Neuron (in vitro differentiated cells): ENCODE measurements at regions not wholly inside any gene's neighbourhood (a gene's known extent, or its start where the extent isn't known, plus 50 kb on each side); places are given as distances from the start of the nearest gene placed in this dataset.
"Not testable (repeated sequence)": the region's sequence is repeated elsewhere in the genome, so short reads cannot be mapped to it uniquely, and the experiment has no call there.

Experiments used
- H2AFZ ChIP-seq: one replicate; pipeline ENCODE4 v1.6.1; 2013; ENCODE audit warnings: low read depth, mild to moderate bottlenecking, inconsistent platforms, low read length, moderate library complexity
- H3K27me3 ChIP-seq: one replicate; pipeline ENCODE4 v1.6.1; 2013; ENCODE audit warnings: low read length; ENCODE audit not compliant: insufficient read depth
- H3K36me3 ChIP-seq: one replicate; pipeline ENCODE4 v1.6.1; 2013; ENCODE audit warnings: low read length; ENCODE audit not compliant: insufficient read depth
- H3K4me1 ChIP-seq: one replicate; pipeline ENCODE4 v1.6.1; 2013; ENCODE audit warnings: low read length; ENCODE audit not compliant: insufficient read depth
- H3K4me3 ChIP-seq: 2 replicates; pipeline ENCODE4 v1.5.1; 2013; ENCODE audit warnings: mild to moderate bottlenecking, low read length, moderate library complexity
- H3K9me3 ChIP-seq: one replicate; pipeline ENCODE4 v1.6.1; 2013; ENCODE audit warnings: low read length

DNA sequence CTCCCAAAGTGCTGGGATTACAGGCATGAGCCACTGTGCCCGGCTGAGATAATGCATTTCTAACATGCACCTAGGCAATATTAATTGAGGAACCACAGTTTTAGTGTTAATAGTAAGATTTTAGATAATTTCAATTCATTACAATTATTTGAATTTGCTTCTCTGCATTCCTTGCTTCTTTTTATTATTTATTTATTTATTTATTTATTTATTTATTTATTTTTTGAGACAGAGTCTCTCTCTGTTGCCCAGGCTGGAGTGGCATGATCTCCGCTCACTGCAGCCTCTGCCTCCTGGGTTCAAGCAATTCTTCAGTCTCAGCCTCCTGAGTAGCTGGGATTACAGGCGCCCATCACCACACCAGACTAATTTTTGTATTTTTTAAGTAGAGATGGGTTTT lies 135.7 kb upstream of the OR13F1 start:
- H3K36me3 ChIP-seq, H2AFZ ChIP-seq, H3K4me3 ChIP-seq, H3K9me3 ChIP-seq, H3K4me1 ChIP-seq, H3K27me3 ChIP-seq: not testable (repeated sequence)

- Histone ChIP-seq H3K4me3 (no peak overlapping the region), H3K36me3 (no peaks in the 10 kb centered on the region), H2AFZ (no peak overlapping the region), H3K4me1 (no peaks in the 10 kb centered on the region), H3K27me3 (no peaks in the 10 kb centered on the region), H3K9me3 (no peaks in the 10 kb centered on the region)
These were observed 129.4 kb upstream of the OR13F1 start for GRCh38 chr9:104374711-104375110.

GRCh38 chr9:104386013-104386412 lies 118.0 kb upstream of the OR13F1 start:
- H3K36me3 ChIP-seq, result no peaks in the 10 kb centered on the region
- H3K9me3 ChIP-seq, result no peaks in the 10 kb centered on the region
- no peak overlapping the region for H3K4me3 ChIP-seq
- no peak overlapping the region for H2AFZ ChIP-seq
- no peaks in the 10 kb centered on the region for H3K4me1 ChIP-seq
- H3K27me3 ChIP-seq, result no peaks in the 10 kb centered on the region

DNA sequence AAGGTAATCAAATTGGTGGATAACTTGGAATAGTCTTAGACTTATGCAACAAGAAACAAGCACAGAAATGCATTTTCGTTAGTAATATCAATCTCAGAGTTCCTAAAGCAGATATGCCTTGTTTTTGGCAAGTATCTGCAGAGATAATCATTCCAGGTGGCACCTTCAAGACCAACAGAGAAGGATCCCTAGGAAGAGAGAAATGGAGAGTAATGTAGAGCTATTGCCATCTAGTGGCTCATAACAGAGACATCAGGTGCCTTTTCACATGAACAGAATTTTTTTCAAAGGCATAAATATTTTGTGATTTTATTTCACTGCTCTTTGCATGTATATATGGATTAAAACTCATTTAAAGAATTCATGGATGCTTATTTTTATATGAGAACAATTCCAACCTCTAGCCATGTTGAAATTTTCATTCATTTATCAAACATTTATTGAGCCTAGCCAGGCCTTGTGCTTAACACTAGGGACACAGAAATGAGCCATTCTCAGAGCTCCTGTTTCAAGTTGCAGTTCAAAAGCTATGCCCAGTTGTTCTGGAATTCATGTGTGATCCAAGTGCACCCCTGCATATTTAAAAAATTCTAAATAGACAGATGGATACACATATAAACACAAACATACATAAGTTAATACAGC lies 117.5 kb upstream of the OR13F1 start:
- H2AFZ ChIP-seq, result no peak overlapping the region
- no peak overlapping the region for H3K4me3 ChIP-seq
- H3K9me3 ChIP-seq, result no peaks in the 10 kb centered on the region
- no peaks in the 10 kb centered on the region for H3K27me3 ChIP-seq
- H3K4me1 ChIP-seq, result no peaks in the 10 kb centered on the region
- no peaks in the 10 kb centered on the region for H3K36me3 ChIP-seq

DNA sequence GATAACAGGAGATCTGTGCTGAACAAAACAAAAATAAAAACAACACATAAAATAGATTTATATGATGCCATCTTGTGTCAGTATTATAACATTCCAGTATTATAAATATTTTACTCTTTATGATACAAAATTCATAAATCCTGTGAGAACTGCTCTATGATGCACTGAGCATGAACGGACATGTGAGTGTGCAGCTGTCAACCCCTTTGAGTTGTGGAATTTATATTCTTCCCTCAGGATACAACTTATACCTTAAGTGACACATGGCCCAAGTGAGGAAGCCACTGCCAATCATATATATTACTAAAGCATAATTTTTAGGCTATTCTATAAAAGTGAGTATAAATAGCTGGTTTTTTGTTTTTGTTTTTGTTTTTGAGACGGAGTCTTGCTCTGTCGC lies 116.0 kb upstream of the OR13F1 start:
- Histone ChIP-seq H3K4me1 (no peaks in the 10 kb centered on the region), H3K4me3 (no peak overlapping the region), H3K9me3 (no peaks in the 10 kb centered on the region), H2AFZ (no peak overlapping the region), H3K36me3 (no peaks in the 10 kb centered on the region), H3K27me3 (no peaks in the 10 kb centered on the region)

DNA sequence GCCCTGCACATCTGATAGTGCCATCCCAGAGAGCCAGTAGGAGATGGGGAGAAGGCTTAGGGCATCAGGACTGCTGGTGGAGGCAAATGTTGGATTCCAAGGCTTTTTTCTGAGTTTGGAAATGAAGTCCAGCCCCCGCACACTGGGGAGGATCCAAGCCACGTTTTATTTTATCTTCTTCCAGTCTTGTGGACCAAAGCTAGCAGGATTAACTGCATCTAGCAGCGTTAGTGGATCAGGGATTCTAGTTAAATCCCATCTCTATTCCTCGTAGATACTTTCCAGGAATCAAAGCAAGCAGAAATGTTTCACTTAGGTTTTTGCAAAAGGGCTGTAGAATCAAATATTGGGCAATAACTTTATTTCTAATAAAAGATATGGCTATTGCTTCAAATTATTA lies 114.7 kb upstream of the OR13F1 start:
- no peaks in the 10 kb centered on the region for H3K9me3 ChIP-seq
- no peaks in the 10 kb centered on the region for H3K36me3 ChIP-seq
- H3K4me3 ChIP-seq, result no peak overlapping the region
- H2AFZ ChIP-seq, result no peak overlapping the region
- H3K27me3 ChIP-seq, result no peaks in the 10 kb centered on the region
- no peaks in the 10 kb centered on the region for H3K4me1 ChIP-seq

GRCh38 chr9:104394901-104395300 lies 109.2 kb upstream of the OR13F1 start:
- H3K4me3 ChIP-seq, result not testable (repeated sequence)

DNA sequence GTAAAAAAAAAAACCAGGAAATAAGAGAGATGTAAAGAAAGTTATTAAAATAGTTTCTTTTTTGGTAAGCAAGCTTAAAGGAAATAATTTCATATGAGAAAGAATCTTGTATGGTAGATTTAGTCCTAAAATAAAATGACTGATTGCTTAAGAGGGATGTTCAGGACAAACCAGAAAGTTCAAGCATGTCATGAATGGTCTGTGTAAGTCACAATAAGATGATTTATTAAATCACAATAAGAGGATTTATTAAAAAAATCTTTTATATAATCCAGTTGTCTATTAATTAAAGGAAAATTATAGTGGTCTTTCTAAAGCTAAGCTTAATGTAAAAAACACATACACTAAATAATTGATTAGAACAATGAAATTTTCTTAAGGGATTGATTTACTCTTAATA lies 91.8 kb upstream of the OR13F1 start:
- Histone ChIP-seq H3K4me1 (no peaks in the 10 kb centered on the region), H3K4me3 (no peak overlapping the region), H3K9me3 (no peaks in the 10 kb centered on the region), H2AFZ (no peak overlapping the region), H3K27me3 (no peaks in the 10 kb centered on the region), H3K36me3 (no peaks in the 10 kb centered on the region)

More at GRCh38 chr9:104394901-104395300, 109.2 kb upstream of the OR13F1 start:
- H3K9me3 ChIP-seq, H3K36me3 ChIP-seq, H2AFZ ChIP-seq, H3K27me3 ChIP-seq, H3K4me1 ChIP-seq: not testable (repeated sequence)

- no peaks in the 10 kb centered on the region for H3K27me3 ChIP-seq
- no peaks in the 10 kb centered on the region for H3K36me3 ChIP-seq
- no peaks in the 10 kb centered on the region for H3K9me3 ChIP-seq
- no peaks in the 10 kb centered on the region for H3K4me1 ChIP-seq
- no peak overlapping the region for H3K4me3 ChIP-seq
- H2AFZ ChIP-seq, result no peak overlapping the region
These were observed 87.6 kb upstream of the OR13F1 start for GRCh38 chr9:104416470-104416869.

DNA sequence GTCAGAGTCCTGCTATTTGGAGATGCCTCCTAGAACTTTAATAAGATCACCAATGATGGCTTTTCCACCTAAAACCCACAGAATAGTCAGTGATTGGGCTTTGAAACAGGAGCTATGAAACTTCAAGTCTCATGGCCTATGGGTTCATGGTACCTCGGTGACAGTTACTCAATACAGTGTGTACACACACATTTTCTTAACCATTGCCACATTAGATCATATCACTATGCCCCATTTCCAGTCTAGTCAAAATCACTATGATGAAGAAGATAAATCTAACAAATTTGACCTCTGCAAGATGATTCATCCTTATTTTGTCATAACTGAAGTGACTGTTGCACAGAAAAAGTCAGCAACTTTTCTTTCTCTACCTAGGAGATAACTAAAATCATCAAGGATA lies 86.8 kb upstream of the OR13F1 start:
- no peaks in the 10 kb centered on the region for H3K4me1 ChIP-seq
- no peak overlapping the region for H2AFZ ChIP-seq
- no peaks in the 10 kb centered on the region for H3K36me3 ChIP-seq
- H3K9me3 ChIP-seq, result no peaks in the 10 kb centered on the region
- H3K27me3 ChIP-seq, result no peaks in the 10 kb centered on the region
- H3K4me3 ChIP-seq, result no peak overlapping the region

DNA sequence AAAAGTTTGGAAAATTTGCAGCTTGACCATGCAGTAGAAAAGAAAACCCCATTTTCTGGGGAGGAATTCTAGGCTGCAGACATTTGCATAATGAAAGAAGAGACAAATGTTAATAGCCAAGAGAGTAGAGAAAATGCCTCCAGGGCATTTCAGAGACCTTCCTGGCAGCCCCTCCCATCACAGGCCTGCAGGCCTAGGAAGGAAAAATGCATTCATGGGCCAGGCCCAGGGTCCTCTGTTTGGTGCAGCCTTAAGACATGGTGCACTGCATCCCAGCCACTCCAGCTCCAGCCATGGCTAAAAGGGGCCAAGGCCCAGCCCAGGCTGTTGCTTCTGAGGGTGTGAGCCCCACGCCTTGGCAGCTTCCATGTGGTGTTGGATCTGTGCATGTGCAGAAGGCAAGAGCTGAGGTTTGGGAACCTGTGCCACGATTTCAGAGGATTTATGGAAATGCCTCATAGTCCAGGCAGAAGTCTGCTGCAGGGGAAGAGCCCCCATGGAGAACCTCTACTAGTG lies 75.0 kb upstream of the OR13F1 start:
- Histone ChIP-seq H3K36me3 (no peaks in the 10 kb centered on the region), H3K4me3 (no peak overlapping the region)

GRCh38 chr9:104435059-104435458 lies 69.0 kb upstream of the OR13F1 start:
- Histone ChIP-seq H3K36me3 (no peaks in the 10 kb centered on the region), H2AFZ (no peak overlapping the region), H3K27me3 (no peaks in the 10 kb centered on the region), H3K9me3 (no peaks in the 10 kb centered on the region), H3K4me1 (no peaks in the 10 kb centered on the region), H3K4me3 (no peak overlapping the region)

More for the DNA sequence above, 75.0 kb upstream of the OR13F1 start:
- Histone ChIP-seq H3K9me3 (no peaks in the 10 kb centered on the region), H3K4me1 (no peaks in the 10 kb centered on the region), H2AFZ (no peak overlapping the region), H3K27me3 (no peaks in the 10 kb centered on the region)

DNA sequence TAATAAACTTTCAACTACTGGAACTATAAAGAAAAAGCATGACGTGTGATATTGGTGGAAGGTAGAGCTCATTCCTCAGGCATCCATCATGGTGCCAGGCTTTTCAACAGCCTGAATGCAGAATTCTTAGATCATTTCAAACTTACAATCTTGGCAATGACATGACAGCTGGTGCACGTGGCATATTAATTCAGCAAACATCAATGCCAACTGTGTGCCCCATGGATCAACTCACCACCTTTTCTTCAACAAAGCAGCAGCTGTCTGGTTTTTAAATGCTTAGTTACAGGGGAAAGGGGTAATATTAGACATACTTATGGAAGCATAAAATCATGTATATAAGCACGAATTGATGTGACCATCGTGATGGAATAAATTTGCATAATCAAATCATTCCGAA lies 56.0 kb upstream of the OR13F1 start:
- H3K4me1 ChIP-seq, result no peaks in the 10 kb centered on the region
- no peak overlapping the region for H3K4me3 ChIP-seq
- H2AFZ ChIP-seq, result no peak overlapping the region
- no peaks in the 10 kb centered on the region for H3K9me3 ChIP-seq
- no peaks in the 10 kb centered on the region for H3K36me3 ChIP-seq
- no peaks in the 10 kb centered on the region for H3K27me3 ChIP-seq
